H1 (cell line): ENCODE measurements at regions not wholly inside any gene's neighbourhood (a gene's known extent, or its start where the extent isn't known, plus 50 kb on each side); places are given as distances from the start of the nearest gene placed in this dataset.
A peak's percentile ranks its signal among the peaks of the same experiment; 100 is the strongest.

Experiments
- CTCF ChIA-PET: fragments of 300-600 bp; sonication (Branson Sonifier 250); formaldehyde crosslinking; loops from one replicate; lab custom pipeline; 2021; ENCODE audit not compliant: partially characterized antibody; lab: Charles Lee
- POLR2A ChIA-PET: fragments of 300-600 bp; sonication (Branson Sonifier 250); formaldehyde crosslinking; loops from one replicate; lab custom pipeline; 2021; ENCODE audit warnings: inconsistent platforms; ENCODE audit not compliant: partially characterized antibody; lab: Charles Lee
- DNase-seq, 2 experiments: peaks; one replicate each; pipeline versions ENCODE4 v3.0.0 to v3.0.0-alpha.2; 2010 to 2022; ENCODE audit warnings: low spot score in 2 of 2, low read depth in 1 of 2, mixed read lengths in 1 of 2
- FAIRE-seq: peaks from 2 replicates; lab custom pipeline; 2011; peaks lifted over from hg19 to GRCh38; lab: Jason Lieb, UNC
- H2AFZ ChIP-seq: 2 replicates; pipeline ENCODE4 v1.8.1; 2012; ENCODE audit warnings: low read length, inconsistent platforms
- H2AK5ac ChIP-seq: 2 replicates; pipeline ENCODE4 v1.6.1; 2013; ENCODE audit warnings: low read depth, low read length
- H2BK120ac ChIP-seq: replicated peaks from 2 replicates; pipeline ENCODE3; 2013; ENCODE audit warnings: low read depth, low read length, inconsistent platforms
- H2BK12ac ChIP-seq: 2 replicates; pipeline ENCODE4 v1.6.1; 2013; ENCODE audit warnings: low read depth, low read length
- H2BK15ac ChIP-seq: 2 replicates; pipeline ENCODE4 v1.6.1; 2013; ENCODE audit warnings: low read length
- H2BK20ac ChIP-seq: 2 replicates; pipeline ENCODE4 v1.6.1; 2013; ENCODE audit warnings: low read length
- H2BK5ac ChIP-seq: 2 replicates; pipeline ENCODE4 v1.6.1; 2013; ENCODE audit warnings: low read depth, low read length
- H3K14ac ChIP-seq: 2 replicates; pipeline ENCODE4 v1.6.1; 2013; ENCODE audit warnings: inconsistent platforms; ENCODE audit not compliant: insufficient read length
- H3K18ac ChIP-seq: 2 replicates; pipeline ENCODE4 v1.6.1; 2013; ENCODE audit warnings: low read length; ENCODE audit errors: extremely low read depth
- H3K23ac ChIP-seq: 2 replicates; pipeline ENCODE4 v1.6.1; 2013; ENCODE audit warnings: inconsistent platforms; ENCODE audit not compliant: insufficient read length
- H3K23me2 ChIP-seq: 2 replicates; pipeline ENCODE4 v1.6.1; 2013; ENCODE audit warnings: low read depth, low read length
- H3K27ac ChIP-seq: 2 replicates; pipeline ENCODE4 v1.6.1; 2011; ENCODE audit warnings: low read depth, low read length, inconsistent platforms
- H3K27me3 ChIP-seq, 4 experiments: replicated peaks in 1 of 4; 1 replicate in 1 of 4; 2 replicates in 3 of 4; pipeline versions ENCODE4 v1.6.1 to v1.8.1; 2011 to 2013; ENCODE audit warnings: low read length in 3 of 4, mild to moderate bottlenecking in 3 of 4, inconsistent platforms in 2 of 4, mixed read lengths in 2 of 4, moderate library complexity in 1 of 4; ENCODE audit not compliant: control insufficient read depth in 3 of 4, insufficient read depth in 3 of 4; ENCODE audit errors: extremely low read depth in 1 of 4
- H3K36me3 ChIP-seq, 4 experiments: 2 replicates each; pipeline versions ENCODE4 v1.6.1 to v1.8.1; 2011 to 2013; ENCODE audit warnings: mild to moderate bottlenecking in 4 of 4, low read length in 3 of 4, moderate library complexity in 2 of 4, control low read depth in 1 of 4, inconsistent platforms in 1 of 4; ENCODE audit not compliant: insufficient read depth in 4 of 4, control insufficient read depth in 2 of 4
- H3K4ac ChIP-seq: replicated peaks from 2 replicates; pipeline ENCODE3; 2013; ENCODE audit warnings: low read length, low read depth, mixed read lengths, inconsistent platforms; ENCODE audit not compliant: insufficient read length
- H3K4me1 ChIP-seq, 4 experiments: replicated peaks in 1 of 4; 1 replicate in 1 of 4; 2 replicates in 3 of 4; pipeline versions ENCODE4 v1.6.1 to v1.8.1; 2011 to 2013; ENCODE audit warnings: low read length in 3 of 4, inconsistent platforms in 2 of 4, mixed read lengths in 1 of 4; ENCODE audit not compliant: insufficient read depth in 4 of 4, control insufficient read depth in 3 of 4
- H3K4me2 ChIP-seq, 2 experiments: 2 replicates each; pipeline versions ENCODE4 v1.6.1 to v1.8.1; 2011 to 2013; ENCODE audit warnings: low read depth in 2 of 2, low read length in 2 of 2, control low read depth in 1 of 2, inconsistent platforms in 1 of 2, mild to moderate bottlenecking in 1 of 2; ENCODE audit not compliant: insufficient read depth in 1 of 2
- H3K4me3 ChIP-seq, 4 experiments: fragments of 200-600, 300-600 bp in 1 of 4; sonication (generic), shearing (Covaris generic), sonication (Bioruptor Twin) in 1 of 4; 2 replicates each; pipeline versions ENCODE4 v1.5.1 to v1.8.1; 2011 to 2016; ENCODE audit warnings: low read length in 4 of 4, low read depth in 3 of 4, control low read depth in 2 of 4, inconsistent platforms in 2 of 4, mild to moderate bottlenecking in 2 of 4, mixed read lengths in 1 of 4, moderate library complexity in 1 of 4; ENCODE audit not compliant: insufficient read depth in 2 of 4; ENCODE audit errors: extremely low read depth in 1 of 4
- H3K56ac ChIP-seq: replicated peaks from 2 replicates; pipeline ENCODE3; 2013; ENCODE audit warnings: low read depth, mild to moderate bottlenecking, mixed read lengths, low read length, inconsistent platforms; ENCODE audit not compliant: insufficient read length
- H3K79me1 ChIP-seq: 2 replicates; pipeline ENCODE4 v1.6.1; 2013; ENCODE audit warnings: low read depth, low read length, control low read depth
- H3K79me2 ChIP-seq, 2 experiments: 2 replicates each; pipeline versions ENCODE4 v1.6.1 to v1.8.1; 2012 to 2013; ENCODE audit warnings: low read length in 2 of 2, mild to moderate bottlenecking in 2 of 2, inconsistent platforms in 1 of 2; ENCODE audit not compliant: insufficient read depth in 2 of 2, control insufficient read depth in 1 of 2
- H3K9ac ChIP-seq, 4 experiments: replicated peaks in 1 of 4; 1 replicate in 1 of 4; 2 replicates in 3 of 4; pipeline versions ENCODE4 v1.6.1 to v1.8.1; 2011 to 2013; ENCODE audit warnings: low read depth in 3 of 4, low read length in 3 of 4, control low read depth in 2 of 4, mild to moderate bottlenecking in 2 of 4, moderate library complexity in 2 of 4, inconsistent platforms in 1 of 4; ENCODE audit errors: extremely low read depth in 1 of 4
- H3K9me3 ChIP-seq, 2 experiments: 2 replicates each; pipeline versions ENCODE4 v1.6.1 to v1.8.1; 2012 to 2013; ENCODE audit warnings: mild to moderate bottlenecking in 2 of 2, moderate library complexity in 2 of 2, control low read depth in 1 of 2, inconsistent platforms in 1 of 2, low read depth in 1 of 2, low read length in 1 of 2, mixed read lengths in 1 of 2; ENCODE audit not compliant: insufficient read depth in 2 of 2
- H4K20me1 ChIP-seq, 2 experiments: replicated peaks in 1 of 2; 2 replicates each; pipeline versions ENCODE3 to v1.8.1; 2011 to 2013; ENCODE audit warnings: inconsistent platforms in 2 of 2, low read length in 2 of 2, mild to moderate bottlenecking in 1 of 2; ENCODE audit not compliant: insufficient read depth in 2 of 2, control insufficient read depth in 1 of 2
- H4K5ac ChIP-seq: 2 replicates; pipeline ENCODE4 v1.6.1; 2013; ENCODE audit warnings: low read length, low read depth, mixed read lengths, inconsistent platforms; ENCODE audit not compliant: insufficient read length
- H4K8ac ChIP-seq: 2 replicates; pipeline ENCODE4 v1.8.0; 2013; ENCODE audit warnings: mild to moderate bottlenecking, moderate library complexity, low read length, inconsistent platforms; ENCODE audit not compliant: insufficient read depth; ENCODE audit errors: extremely low read depth
- H4K91ac ChIP-seq: replicated peaks from 2 replicates; pipeline ENCODE3; 2013; ENCODE audit warnings: low read length, mixed read lengths, inconsistent platforms; ENCODE audit not compliant: insufficient read length
- CTCF ChIP-seq, 3 experiments: IDR thresholded peaks; 1 replicate in 2 of 3; 2 replicates in 1 of 3; pipeline versions ENCODE4 v1.5.1 to v1.6.1; 2011; ENCODE audit warnings: low read length in 3 of 3, mild to moderate bottlenecking in 3 of 3, inconsistent platforms in 2 of 3, low read depth in 1 of 3, moderate library complexity in 1 of 3; ENCODE audit not compliant: insufficient read depth in 1 of 3; ENCODE audit errors: control extremely low read depth in 1 of 3
- EP300 ChIP-seq, 2 experiments: IDR thresholded peaks; 1 replicate in 1 of 2; 2 replicates in 1 of 2; pipeline ENCODE4 v1.6.1; 2011 to 2012; ENCODE audit warnings: low read depth in 2 of 2, low read length in 2 of 2, mild to moderate bottlenecking in 2 of 2, borderline replicate concordance in 1 of 2, inconsistent platforms in 1 of 2, moderate library complexity in 1 of 2
- EZH2 ChIP-seq: fragments of 200-600 bp; sonication (generic); IDR thresholded peaks from 2 replicates; pipeline ENCODE4 v1.7.1; 2012; ENCODE audit warnings: low read depth, mild to moderate bottlenecking, moderate library complexity, low read length, inconsistent platforms; ENCODE audit not compliant: severe bottlenecking
- KDM5A ChIP-seq: fragments of 200-600 bp; IDR thresholded peaks from 2 replicates; pipeline ENCODE4 v1.7.1; 2012; ENCODE audit warnings: mild to moderate bottlenecking, low read length, inconsistent platforms, mixed read lengths
- MAX ChIP-seq: IDR thresholded peaks from 2 replicates; pipeline ENCODE4 v1.6.1; 2012; ENCODE audit warnings: inconsistent platforms
- RFX5 ChIP-seq: IDR thresholded peaks from 2 replicates; pipeline ENCODE4 v1.6.1; 2011; ENCODE audit warnings: low read depth, low read length, improper control_type of control experiment, borderline replicate concordance
- SIRT6 ChIP-seq: IDR thresholded peaks from one replicate; pipeline ENCODE4 v1.7.1; 2012; ENCODE audit warnings: low read length, inconsistent platforms
- SUZ12 ChIP-seq: fragments of 200-600 bp; sonication (generic); IDR thresholded peaks from 2 replicates; pipeline ENCODE4 v1.6.1; 2012; ENCODE audit warnings: mild to moderate bottlenecking, inconsistent platforms, low read length, moderate library complexity, mixed read lengths
- TAF7 ChIP-seq: optimal IDR thresholded peaks from 2 replicates; pipeline ENCODE3; 2011; ENCODE audit warnings: low read depth, mild to moderate bottlenecking, inconsistent platforms, low read length, moderate library complexity, borderline replicate concordance
- TEAD4 ChIP-seq: IDR thresholded peaks from 2 replicates; pipeline ENCODE4 v1.6.1; 2012; ENCODE audit warnings: low read depth, low read length, inconsistent platforms, mixed read lengths
- WGBS, 2 experiments: shearing (Covaris generic) in 1 of 2; methylation state at CpG; one replicate each; pipeline versions ENCODE4 v1.1.6 to v1.1.7; 2013 to 2015; ENCODE audit warnings: low lambda C conversion rate in 2 of 2, mixed read lengths in 2 of 2, inconsistent platforms in 1 of 2, low coverage in 1 of 2, missing lambda C conversion rate in 1 of 2; ENCODE audit not compliant: insufficient replicate concordance in 2 of 2, insufficient coverage in 1 of 2, insufficient read length in 1 of 2; ENCODE audit errors: extremely low coverage in 1 of 2, missing lambda C conversion rate in 1 of 2; 5-methylcytosine and 5-hydroxymethylcytosine counted together

GRCh38 chr14:97703006-97703760 is 906.0 kb downstream of the VRK1 start:
- Histone ChIP-seq H2AFZ (no peak overlapping the region), H3K79me1 (no peaks in the 10 kb centered on the region), H3K4me2 (no peak overlapping the region)
- TF ChIP-seq MAX (no peak), KDM5A (no peak), RFX5 (no peak), CTCF (IDR thresholded peaks at IDR 0.05; ENCODE audit: control extremely low read depth in 1 of 3, insufficient read depth in 1 of 3, low read depth in 1 of 3, low read length in 3 of 3) (no peak), TEAD4 (no peak), EP300 (IDR thresholded peaks at IDR 0.05; ENCODE audit: borderline replicate concordance in 1 of 2, low read depth in 2 of 2, low read length in 2 of 2) (no peak), SUZ12 (no peak), SIRT6 (no peak), EZH2 (no peak), TAF7 (no peak)

More at GRCh38 chr14:97703006-97703760, 906.0 kb downstream of the VRK1 start:
- no peaks in the 10 kb centered on the region for H3K36me3 ChIP-seq
- H2BK12ac ChIP-seq, result peak overlapping the region; percentile 77; the same call in 1 of the 2 replicates
- no peak overlapping the region for H2BK15ac ChIP-seq
- 72% methylated on average over 12 of the region's 12 CpGs; no CpG with 5 or more reads in 1 of the 2 experiments for WGBS, 2 experiments
- no peak overlapping the region for H4K8ac ChIP-seq
- no peak overlapping the region for H2BK120ac ChIP-seq
- H3K27me3 ChIP-seq, result no peaks in the 10 kb centered on the region; a peak in 1 of 7 replicates
- no peak overlapping the region; the same call in 1 of the 2 replicates for H2BK20ac ChIP-seq
- H3K4ac ChIP-seq, result no peak overlapping the region
- no peak overlapping the region for H3K14ac ChIP-seq
- no peak overlapping the region for H4K91ac ChIP-seq
- H3K9me3 ChIP-seq, result peaks cover 2 to 16% of the 10 kb centered on the region in 2 experiments; a peak in 3 of 4 replicates
- H3K56ac ChIP-seq, result no peak overlapping the region
- CTCF ChIA-PET, result no interaction called here
- no peaks in the 10 kb centered on the region for H4K20me1 ChIP-seq
- no peak overlapping the region for H2AK5ac ChIP-seq
- no peak overlapping the region for H4K5ac ChIP-seq
- H3K23ac ChIP-seq, result no peak overlapping the region
- no peak overlapping the region for H3K27ac ChIP-seq
- peak overlapping the region; percentile 18; the same call in 1 of the 2 replicates for H2BK5ac ChIP-seq
- H3K4me3 ChIP-seq, result no peak overlapping the region
- H3K18ac ChIP-seq, result no peak overlapping the region
- DNase-seq, result no peak
- H3K4me1 ChIP-seq, result peaks cover 0 to 8% (median 2%) of the 10 kb centered on the region in 4 experiments; a peak in 3 of 7 replicates
- no peak for FAIRE-seq
- H3K23me2 ChIP-seq, result no peaks in the 10 kb centered on the region
- H3K9ac ChIP-seq, result no peak overlapping the region
- H3K79me2 ChIP-seq, result no peaks in the 10 kb centered on the region
- POLR2A ChIA-PET, result no interaction called here
